Liver (tissue), 8 donors: ENCODE measurements at regions not wholly inside any gene's neighbourhood (a gene's known extent, or its start where the extent isn't known, plus 50 kb on each side); places are given as distances from the start of the nearest gene placed in this dataset.

Experiments used
- DNase-seq: peaks from one replicate; pipeline ENCODE4 v3.0.0-alpha.2; 2017; ENCODE audit warnings: low spot score
- H3K27ac ChIP-seq, 2 donors: one replicate each; pipeline ENCODE4 v1.7.0; 2013; ENCODE audit warnings: inconsistent platforms in 2 of 2, low read length in 2 of 2, control low read depth in 1 of 2, low read depth in 1 of 2, mild to moderate bottlenecking in 1 of 2
- H3K27me3 ChIP-seq, 4 donors: one replicate each; pipeline versions ENCODE4 v1.6.1 to v1.7.0; 2013; ENCODE audit warnings: low read length in 3 of 4, inconsistent platforms in 1 of 4, mild to moderate bottlenecking in 1 of 4, moderate library complexity in 1 of 4; ENCODE audit not compliant: control insufficient read depth in 4 of 4, insufficient read depth in 4 of 4
- H3K36me3 ChIP-seq, 4 donors: one replicate each; pipeline versions ENCODE4 v1.6.1 to v1.7.0; 2013; ENCODE audit warnings: low read length in 3 of 4, mild to moderate bottlenecking in 3 of 4, low read depth in 1 of 4, moderate library complexity in 1 of 4; ENCODE audit not compliant: control insufficient read depth in 4 of 4, insufficient read depth in 3 of 4
- H3K4me1 ChIP-seq, 4 donors: one replicate each; pipeline versions ENCODE4 v1.6.1 to v1.7.0; 2013; ENCODE audit warnings: low read length in 3 of 4, mild to moderate bottlenecking in 3 of 4, moderate library complexity in 1 of 4; ENCODE audit not compliant: control insufficient read depth in 4 of 4, insufficient read depth in 4 of 4
- H3K4me3 ChIP-seq, 3 donors: one replicate each; pipeline versions ENCODE4 v1.6.1 to v1.7.0; 2013; ENCODE audit warnings: low read length in 3 of 3, control low read depth in 1 of 3, low read depth in 1 of 3, mild to moderate bottlenecking in 1 of 3
- H3K9ac ChIP-seq, 2 donors: one replicate each; pipeline ENCODE4 v1.7.0; 2013; ENCODE audit warnings: low read length in 2 of 2, mild to moderate bottlenecking in 2 of 2, moderate library complexity in 2 of 2, control low read depth in 1 of 2, low read depth in 1 of 2
- H3K9me3 ChIP-seq, 4 donors: one replicate each; pipeline versions ENCODE4 v1.6.1 to v1.7.0; 2013; ENCODE audit warnings: low read length in 3 of 4; ENCODE audit not compliant: control insufficient read depth in 4 of 4
- EGR1 ChIP-seq, 2 donors: IDR thresholded peaks; 2 replicates each; pipeline ENCODE4 v1.6.1; 2016 to 2018; ENCODE audit warnings: antibody characterized with exemption in 2 of 2, low read depth in 2 of 2
- FOXA2 ChIP-seq: IDR thresholded peaks from 2 replicates; pipeline ENCODE4 v1.6.1; 2016; ENCODE audit warnings: antibody characterized with exemption
- GABPA ChIP-seq, 2 donors: IDR thresholded peaks in 1 of 2; conservative IDR thresholded peaks in 1 of 2; 2 replicates each; pipeline ENCODE4 v1.6.1; 2016; ENCODE audit warnings: antibody characterized with exemption in 2 of 2, mild to moderate bottlenecking in 1 of 2, moderate library complexity in 1 of 2
- HNF4A ChIP-seq, 2 donors: conservative IDR thresholded peaks; 2 replicates each; pipeline ENCODE4 v1.6.1; 2016; ENCODE audit warnings: antibody characterized with exemption in 2 of 2, mild to moderate bottlenecking in 2 of 2
- HNF4G ChIP-seq: IDR thresholded peaks from 2 replicates; pipeline ENCODE4 v1.6.1; 2016; ENCODE audit warnings: antibody characterized with exemption
- JUND ChIP-seq, 2 donors: IDR thresholded peaks; 2 replicates each; pipeline ENCODE4 v1.6.1; 2016; ENCODE audit warnings: antibody characterized with exemption in 2 of 2
- NR2F2 ChIP-seq: IDR thresholded peaks from 2 replicates; pipeline ENCODE4 v1.6.1; 2016; ENCODE audit warnings: antibody characterized with exemption
- RAD21 ChIP-seq, 2 donors: IDR thresholded peaks; 2 replicates each; pipeline ENCODE4 v1.6.1; 2016; ENCODE audit warnings: antibody characterized with exemption in 2 of 2, mild to moderate bottlenecking in 2 of 2
- RXRA ChIP-seq, 2 donors: IDR thresholded peaks; 2 replicates each; pipeline ENCODE4 v1.6.1; 2017 to 2018; ENCODE audit warnings: antibody characterized with exemption in 2 of 2, mild to moderate bottlenecking in 1 of 2
- YY1 ChIP-seq: IDR thresholded peaks from 2 replicates; pipeline ENCODE4 v1.6.1; 2016; ENCODE audit warnings: antibody characterized with exemption, mild to moderate bottlenecking
- WGBS: extraction: QIAGEN DNeasy Blood & Tissue Kit; methylation state at CpG from one replicate; pipeline ENCODE4 v1.1.7; 2013; 5-methylcytosine and 5-hydroxymethylcytosine counted together
- TF ChIP-seq, protein P1 (sequence below): fragments of 150-350 bp; IDR thresholded peaks from 2 replicates; pipeline ENCODE4 v1.5.1; 2017; ENCODE audit warnings: improper control_type of control experiment, low read depth, low read length; ENCODE audit not compliant: missing input control
- TF ChIP-seq, protein P2 (sequence below): IDR thresholded peaks from 2 replicates; pipeline ENCODE4 v1.6.1; 2016; ENCODE audit warnings: antibody characterized with exemption, mild to moderate bottlenecking
- TF ChIP-seq, protein P3 (sequence below): IDR thresholded peaks from 2 replicates; pipeline ENCODE4 v1.6.1; 2016; ENCODE audit warnings: antibody characterized with exemption
- donor health status: healthy.
- donor health status: healthy.
- donor health status: healthy.
- donor health status: healthy.
- donor health status: healthy.

DNA sequence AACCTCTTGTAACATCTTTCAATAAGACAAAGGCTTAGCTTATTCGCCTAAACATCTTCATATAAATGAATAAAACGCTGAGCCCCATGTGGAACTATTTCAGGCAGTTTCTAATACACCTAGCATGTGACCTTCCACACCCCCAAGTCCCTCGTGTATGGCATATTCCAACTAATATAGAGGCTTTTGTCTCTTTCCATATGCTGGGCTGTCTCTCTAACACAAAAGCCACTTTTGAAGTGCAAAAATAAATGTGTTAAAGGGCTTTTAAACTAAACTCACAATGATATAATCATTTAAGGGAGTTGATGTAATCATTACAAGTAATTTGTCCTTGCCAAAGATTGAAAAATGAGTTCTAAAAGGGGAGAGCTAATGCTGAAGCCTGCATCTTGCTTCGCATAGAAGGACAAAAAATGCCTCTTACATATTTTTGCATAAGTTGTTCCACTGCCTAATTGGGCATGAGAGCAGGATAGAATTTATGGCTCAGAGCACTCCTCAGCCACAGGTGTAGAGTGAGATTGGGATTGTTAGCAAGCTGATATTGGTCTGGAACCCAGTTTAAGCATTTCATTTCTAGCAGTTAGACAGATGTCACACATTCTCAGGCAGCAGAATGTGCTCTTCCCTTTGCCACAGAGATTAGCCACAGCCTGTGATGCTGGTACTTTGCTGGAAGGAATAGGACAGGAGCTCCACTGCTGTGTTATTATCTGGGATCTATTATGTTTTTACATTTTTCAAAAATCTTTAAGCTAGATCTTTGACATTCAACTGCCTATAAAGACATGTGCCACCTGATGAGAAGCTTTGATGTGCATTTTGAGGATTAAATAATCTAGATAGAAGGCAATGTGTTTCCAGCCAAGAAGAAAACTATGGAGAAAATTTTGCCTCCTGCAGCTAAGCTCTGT is 1044.4 kb downstream of the ADGRL2 start:
- Histone ChIP-seq H3K27ac (no peak overlapping the region), H3K9me3 (no peaks in the 10 kb centered on the region), H3K27me3 (peaks cover 0 to 2% (median 0%) of the 10 kb centered on the region in 4 donors), H3K36me3 (no peaks in the 10 kb centered on the region), H3K4me1 (no peaks in the 10 kb centered on the region), H3K9ac (no peak overlapping the region), H3K4me3 (no peak overlapping the region)
- TF ChIP-seq GABPA (IDR thresholded peaks at IDR 0.05 in 1 of 2, conservative IDR thresholded peaks at IDR 0.05 in 1 of 2) (no peak), NR2F2 (no peak), RXRA (IDR thresholded peaks at IDR 0.05) (no peak), RAD21 (IDR thresholded peaks at IDR 0.05) (no peak), HNF4G (no peak), JUND (IDR thresholded peaks at IDR 0.05) (no peak), FOXA2 (no peak)
- TF ChIP-seq, protein P1, sequence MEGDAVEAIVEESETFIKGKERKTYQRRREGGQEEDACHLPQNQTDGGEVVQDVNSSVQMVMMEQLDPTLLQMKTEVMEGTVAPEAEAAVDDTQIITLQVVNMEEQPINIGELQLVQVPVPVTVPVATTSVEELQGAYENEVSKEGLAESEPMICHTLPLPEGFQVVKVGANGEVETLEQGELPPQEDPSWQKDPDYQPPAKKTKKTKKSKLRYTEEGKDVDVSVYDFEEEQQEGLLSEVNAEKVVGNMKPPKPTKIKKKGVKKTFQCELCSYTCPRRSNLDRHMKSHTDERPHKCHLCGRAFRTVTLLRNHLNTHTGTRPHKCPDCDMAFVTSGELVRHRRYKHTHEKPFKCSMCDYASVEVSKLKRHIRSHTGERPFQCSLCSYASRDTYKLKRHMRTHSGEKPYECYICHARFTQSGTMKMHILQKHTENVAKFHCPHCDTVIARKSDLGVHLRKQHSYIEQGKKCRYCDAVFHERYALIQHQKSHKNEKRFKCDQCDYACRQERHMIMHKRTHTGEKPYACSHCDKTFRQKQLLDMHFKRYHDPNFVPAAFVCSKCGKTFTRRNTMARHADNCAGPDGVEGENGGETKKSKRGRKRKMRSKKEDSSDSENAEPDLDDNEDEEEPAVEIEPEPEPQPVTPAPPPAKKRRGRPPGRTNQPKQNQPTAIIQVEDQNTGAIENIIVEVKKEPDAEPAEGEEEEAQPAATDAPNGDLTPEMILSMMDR: no peak
- TF ChIP-seq, protein P2, sequence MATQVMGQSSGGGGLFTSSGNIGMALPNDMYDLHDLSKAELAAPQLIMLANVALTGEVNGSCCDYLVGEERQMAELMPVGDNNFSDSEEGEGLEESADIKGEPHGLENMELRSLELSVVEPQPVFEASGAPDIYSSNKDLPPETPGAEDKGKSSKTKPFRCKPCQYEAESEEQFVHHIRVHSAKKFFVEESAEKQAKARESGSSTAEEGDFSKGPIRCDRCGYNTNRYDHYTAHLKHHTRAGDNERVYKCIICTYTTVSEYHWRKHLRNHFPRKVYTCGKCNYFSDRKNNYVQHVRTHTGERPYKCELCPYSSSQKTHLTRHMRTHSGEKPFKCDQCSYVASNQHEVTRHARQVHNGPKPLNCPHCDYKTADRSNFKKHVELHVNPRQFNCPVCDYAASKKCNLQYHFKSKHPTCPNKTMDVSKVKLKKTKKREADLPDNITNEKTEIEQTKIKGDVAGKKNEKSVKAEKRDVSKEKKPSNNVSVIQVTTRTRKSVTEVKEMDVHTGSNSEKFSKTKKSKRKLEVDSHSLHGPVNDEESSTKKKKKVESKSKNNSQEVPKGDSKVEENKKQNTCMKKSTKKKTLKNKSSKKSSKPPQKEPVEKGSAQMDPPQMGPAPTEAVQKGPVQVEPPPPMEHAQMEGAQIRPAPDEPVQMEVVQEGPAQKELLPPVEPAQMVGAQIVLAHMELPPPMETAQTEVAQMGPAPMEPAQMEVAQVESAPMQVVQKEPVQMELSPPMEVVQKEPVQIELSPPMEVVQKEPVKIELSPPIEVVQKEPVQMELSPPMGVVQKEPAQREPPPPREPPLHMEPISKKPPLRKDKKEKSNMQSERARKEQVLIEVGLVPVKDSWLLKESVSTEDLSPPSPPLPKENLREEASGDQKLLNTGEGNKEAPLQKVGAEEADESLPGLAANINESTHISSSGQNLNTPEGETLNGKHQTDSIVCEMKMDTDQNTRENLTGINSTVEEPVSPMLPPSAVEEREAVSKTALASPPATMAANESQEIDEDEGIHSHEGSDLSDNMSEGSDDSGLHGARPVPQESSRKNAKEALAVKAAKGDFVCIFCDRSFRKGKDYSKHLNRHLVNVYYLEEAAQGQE: no peak
- DNase-seq: no peak
- WGBS: 71% methylated on average over 4 of the region's 4 CpGs

DNA sequence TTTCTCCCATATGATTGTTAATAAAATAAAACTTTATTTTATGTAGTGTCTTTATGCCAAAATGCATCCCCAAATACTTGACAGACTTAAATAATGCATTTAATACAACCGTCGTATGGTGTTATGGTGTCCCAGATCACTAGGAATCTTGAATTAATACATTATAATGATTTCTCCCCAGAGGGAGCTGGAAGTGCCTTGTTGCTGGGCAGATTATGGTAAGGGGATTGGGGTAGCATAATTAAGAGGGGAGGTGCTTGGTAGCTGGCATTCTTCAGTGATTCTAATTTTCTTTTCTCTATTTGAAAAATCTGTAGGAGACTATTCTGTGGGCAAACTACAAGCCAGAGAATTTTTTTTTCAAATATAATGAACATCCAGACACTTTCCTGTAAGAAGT is 1043.7 kb downstream of the ADGRL2 start:
- Histone ChIP-seq H3K4me3 (no peak overlapping the region), H3K9ac (no peak overlapping the region), H3K4me1 (no peaks in the 10 kb centered on the region), H3K9me3 (no peaks in the 10 kb centered on the region), H3K27ac (no peak overlapping the region), H3K27me3 (peaks cover 0 to 3% (median 0%) of the 10 kb centered on the region in 4 donors), H3K36me3 (no peaks in the 10 kb centered on the region)
- WGBS: 88% methylated on average over 2 of the region's 2 CpGs
- TF ChIP-seq, protein P3, sequence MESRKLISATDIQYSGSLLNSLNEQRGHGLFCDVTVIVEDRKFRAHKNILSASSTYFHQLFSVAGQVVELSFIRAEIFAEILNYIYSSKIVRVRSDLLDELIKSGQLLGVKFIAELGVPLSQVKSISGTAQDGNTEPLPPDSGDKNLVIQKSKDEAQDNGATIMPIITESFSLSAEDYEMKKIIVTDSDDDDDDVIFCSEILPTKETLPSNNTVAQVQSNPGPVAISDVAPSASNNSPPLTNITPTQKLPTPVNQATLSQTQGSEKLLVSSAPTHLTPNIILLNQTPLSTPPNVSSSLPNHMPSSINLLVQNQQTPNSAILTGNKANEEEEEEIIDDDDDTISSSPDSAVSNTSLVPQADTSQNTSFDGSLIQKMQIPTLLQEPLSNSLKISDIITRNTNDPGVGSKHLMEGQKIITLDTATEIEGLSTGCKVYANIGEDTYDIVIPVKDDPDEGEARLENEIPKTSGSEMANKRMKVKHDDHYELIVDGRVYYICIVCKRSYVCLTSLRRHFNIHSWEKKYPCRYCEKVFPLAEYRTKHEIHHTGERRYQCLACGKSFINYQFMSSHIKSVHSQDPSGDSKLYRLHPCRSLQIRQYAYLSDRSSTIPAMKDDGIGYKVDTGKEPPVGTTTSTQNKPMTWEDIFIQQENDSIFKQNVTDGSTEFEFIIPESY: no peak
- TF ChIP-seq, protein P1: no peak
- TF ChIP-seq GABPA (IDR thresholded peaks at IDR 0.05 in 1 of 2, conservative IDR thresholded peaks at IDR 0.05 in 1 of 2) (no peak), RAD21 (IDR thresholded peaks at IDR 0.05) (no peak), EGR1 (IDR thresholded peaks at IDR 0.05; ENCODE audit: low read depth in 2 of 2) (no peak), FOXA2 (no peak), NR2F2 (no peak), HNF4A (conservative IDR thresholded peaks at IDR 0.05) (no peak), YY1 (no peak), RXRA (IDR thresholded peaks at IDR 0.05) (no peak)
- DNase-seq: no peak
